Neural progenitor cell (in vitro differentiated cells): ENCODE measurements at regions not wholly inside any gene's neighbourhood (a gene's known extent, or its start where the extent isn't known, plus 50 kb on each side); places are given as distances from the start of the nearest gene placed in this dataset.
"Not testable (repeated sequence)": the region's sequence is repeated elsewhere in the genome, so short reads cannot be mapped to it uniquely, and the experiment has no call there.

ENCODE experiments used
- DNase-seq: peaks from one replicate; pipeline ENCODE4 v3.0.0-alpha.2; 2016; ENCODE audit warnings: low spot score
- H2AFZ ChIP-seq: fragments of 200-600 bp; sonication (generic); replicated peaks from 2 replicates; pipeline ENCODE4 v1.6.1; 2016; ENCODE audit warnings: antibody characterized with exemption
- H3F3A ChIP-seq: fragments of 200-600 bp; sonication (generic); 2 replicates; pipeline ENCODE4 v1.6.1; 2016; ENCODE audit warnings: antibody characterized with exemption, low read depth
- H3K27ac ChIP-seq: fragments of 200-600 bp; sonication (generic); 2 replicates; pipeline ENCODE4 v1.5.1; 2016; ENCODE audit warnings: mild to moderate bottlenecking
- H3K27me3 ChIP-seq: fragments of 200-600 bp; sonication (generic); 2 replicates; pipeline ENCODE4 v1.6.1; 2016; ENCODE audit warnings: mild to moderate bottlenecking, moderate library complexity
- H3K36me3 ChIP-seq: fragments of 200-600 bp; sonication (generic); 2 replicates; pipeline ENCODE4 v1.5.1; 2016
- H3K4me1 ChIP-seq: fragments of 200-600 bp; sonication (generic); 2 replicates; pipeline ENCODE4 v1.6.1; 2016; ENCODE audit warnings: mixed run types
- H3K4me2 ChIP-seq: fragments of 200-600 bp; sonication (generic); 2 replicates; pipeline ENCODE4 v1.6.1; 2016
- H3K4me3 ChIP-seq: fragments of 200-600 bp; sonication (generic); 2 replicates; pipeline ENCODE4 v1.5.1; 2016
- H3K79me2 ChIP-seq: fragments of 200-600 bp; sonication (generic); 2 replicates; pipeline ENCODE4 v1.6.1; 2016; ENCODE audit warnings: low read depth
- H3K9ac ChIP-seq: fragments of 200-600 bp; sonication (generic); 2 replicates; pipeline ENCODE4 v1.6.1; 2016
- H3K9me3 ChIP-seq: fragments of 200-600 bp; sonication (generic); 2 replicates; pipeline ENCODE4 v1.5.1; 2016; ENCODE audit warnings: low read depth
- H4K20me1 ChIP-seq: fragments of 200-600 bp; sonication (generic); 2 replicates; pipeline ENCODE4 v1.6.1; 2016; ENCODE audit warnings: low read depth
- H3K27ac Mint-ChIP-seq: 3 replicates; pipeline ENCODE4 v1.8.0; 2021; ENCODE audit warnings: mixed read lengths
- H3K27me3 Mint-ChIP-seq: 2 replicates; pipeline ENCODE4 v1.8.0; 2022; ENCODE audit warnings: low read depth, mild to moderate bottlenecking, inconsistent platforms, moderate library complexity, mixed read lengths; ENCODE audit not compliant: insufficient read depth
- H3K36me3 Mint-ChIP-seq: 3 replicates; pipeline ENCODE4 v1.8.0; 2021; ENCODE audit warnings: mixed read lengths
- H3K4me1 Mint-ChIP-seq: 3 replicates; pipeline ENCODE4 v1.8.0; 2021; ENCODE audit warnings: mixed read lengths
- H3K4me3 Mint-ChIP-seq: 3 replicates; pipeline ENCODE4 v1.8.0; 2021; ENCODE audit warnings: mild to moderate bottlenecking, moderate library complexity, mixed read lengths
- H3K9me3 Mint-ChIP-seq: 3 replicates; pipeline ENCODE4 v1.8.0; 2020; ENCODE audit warnings: mixed read lengths
- CTCF ChIP-seq: fragments of 200-600 bp; sonication (generic); IDR thresholded peaks from 2 replicates; pipeline ENCODE4 v1.5.1; 2017; ENCODE audit warnings: antibody characterized with exemption, mild to moderate bottlenecking
- EZH2 ChIP-seq: fragments of 200-600 bp; sonication (generic); IDR thresholded peaks from 2 replicates; pipeline ENCODE4 v1.6.1; 2017; ENCODE audit warnings: antibody characterized with exemption, mild to moderate bottlenecking, moderate library complexity
- EZH2phosphoT487 ChIP-seq: fragments of 200-600 bp; sonication (generic); IDR thresholded peaks from 2 replicates; pipeline ENCODE4 v1.6.1; 2017; ENCODE audit warnings: antibody characterized with exemption

GRCh38 chr2:131682122-131682944 lies 154.6 kb downstream of the CCDC74A start:
- Histone ChIP-seq H3K4me2 (peak overlapping the region; percentile 83), H3K9me3 (no peaks in the 10 kb centered on the region), H3K79me2 (peaks cover 12% of the 10 kb centered on the region), H3K4me3 (peak overlapping the region; percentile 67), H3K27me3 (no peaks in the 10 kb centered on the region), H3K27ac (no peak overlapping the region), H4K20me1 (no peaks in the 10 kb centered on the region), H3K9ac (no peak overlapping the region), H2AFZ (peak overlapping the region; percentile 85), H3K36me3 (no peaks in the 10 kb centered on the region), H3K4me1 (peaks cover 7% of the 10 kb centered on the region), H3F3A (no peaks in the 10 kb centered on the region)
- H3K9me3 Mint-ChIP-seq = no peaks in the 10 kb centered on the region
- H3K27me3 Mint-ChIP-seq = no peaks in the 10 kb centered on the region
- H3K36me3 Mint-ChIP-seq = peaks cover 13% of the 10 kb centered on the region
- H3K4me1 Mint-ChIP-seq = peaks cover 25% of the 10 kb centered on the region
- peak; percentile 22 for TF ChIP-seq EZH2
- TF ChIP-seq CTCF = peak; percentile 48
- TF ChIP-seq EZH2phosphoT487 = no peak
- peak; percentile 89 for DNase-seq
- peak overlapping the region; percentile 96 for H3K4me3 Mint-ChIP-seq
- peak overlapping the region; percentile 72 for H3K27ac Mint-ChIP-seq

GRCh38 chr2:131682945-131683330 lies 155.2 kb downstream of the CCDC74A start:
- not testable (repeated sequence) for H3K9ac ChIP-seq, H4K20me1 ChIP-seq, H3K27ac ChIP-seq, H3K4me1 ChIP-seq, H3F3A ChIP-seq, H3K36me3 ChIP-seq, H3K27me3 Mint-ChIP-seq, H3K9me3 Mint-ChIP-seq, H3K9me3 ChIP-seq, H3K27me3 ChIP-seq
- peak; percentile 53 for DNase-seq
- Histone ChIP-seq H2AFZ (peak overlapping the region; percentile 85), H3K79me2 (peaks cover 12% of the 10 kb centered on the region), H3K4me3 (peak overlapping the region; percentile 67), H3K4me2 (peak overlapping the region; percentile 83)
- Mint-ChIP-seq H3K4me1 (peaks cover 25% of the 10 kb centered on the region), H3K27ac (peak overlapping the region; percentile 85), H3K36me3 (peaks cover 15% of the 10 kb centered on the region), H3K4me3 (peak overlapping the region; percentile 96)

GRCh38 chr2:131684631-131685316 lies 157.1 kb downstream of the CCDC74A start:
- H3K27ac Mint-ChIP-seq, DNase-seq, H3K4me3 ChIP-seq, H3K4me1 ChIP-seq, H3K27me3 ChIP-seq, H2AFZ ChIP-seq, H3K36me3 ChIP-seq, H3K27ac ChIP-seq, H3K9me3 Mint-ChIP-seq, H3K27me3 Mint-ChIP-seq, H4K20me1 ChIP-seq, H3F3A ChIP-seq, H3K9me3 ChIP-seq, H3K9ac ChIP-seq, H3K4me2 ChIP-seq: not testable (repeated sequence)
- Mint-ChIP-seq H3K4me1 (peaks cover 25% of the 10 kb centered on the region), H3K36me3 (peaks cover 27% of the 10 kb centered on the region), H3K4me3 (peak overlapping the region; percentile 43)
- peaks cover 12% of the 10 kb centered on the region for H3K79me2 ChIP-seq

GRCh38 chr2:131686164-131686893 lies 158.6 kb downstream of the CCDC74A start:
- not testable (repeated sequence) for H2AFZ ChIP-seq, H3K27ac ChIP-seq, H3K4me1 ChIP-seq, H3K27ac Mint-ChIP-seq, H3K9ac ChIP-seq, H3F3A ChIP-seq, H3K4me3 ChIP-seq, DNase-seq, H3K9me3 Mint-ChIP-seq, H3K4me2 ChIP-seq, H3K9me3 ChIP-seq, H3K4me3 Mint-ChIP-seq, H3K27me3 ChIP-seq, H3K27me3 Mint-ChIP-seq, H4K20me1 ChIP-seq, H3K36me3 ChIP-seq
- Mint-ChIP-seq H3K36me3 (peaks cover 43% of the 10 kb centered on the region), H3K4me1 (peaks cover 18% of the 10 kb centered on the region)
- peaks cover 12% of the 10 kb centered on the region for H3K79me2 ChIP-seq

- H3K4me3 Mint-ChIP-seq, H3K27ac Mint-ChIP-seq, H3K4me3 ChIP-seq, H3K27me3 ChIP-seq, H3F3A ChIP-seq, H3K27ac ChIP-seq, H3K36me3 ChIP-seq, H3K4me1 ChIP-seq, H2AFZ ChIP-seq, H3K27me3 Mint-ChIP-seq, H4K20me1 ChIP-seq, DNase-seq, H3K9ac ChIP-seq, H3K9me3 ChIP-seq, H3K4me2 ChIP-seq: not testable (repeated sequence)
- H3K79me2 ChIP-seq = peaks cover 12% of the 10 kb centered on the region
- Mint-ChIP-seq H3K36me3 (peaks cover 48% of the 10 kb centered on the region), H3K4me1 (peaks cover 15% of the 10 kb centered on the region), H3K9me3 (peaks cover 15% of the 10 kb centered on the region)
These were observed 159.2 kb downstream of the CCDC74A start for GRCh38 chr2:131686894-131687238.

GRCh38 chr2:131689066-131689465 lies 161.4 kb downstream of the CCDC74A start:
- peaks cover 61% of the 10 kb centered on the region for H3K36me3 Mint-ChIP-seq
- not testable (repeated sequence) for H3K27me3 ChIP-seq, H3K36me3 ChIP-seq, H3K4me1 Mint-ChIP-seq, H3K27ac Mint-ChIP-seq, H3K4me2 ChIP-seq, DNase-seq, H3K9ac ChIP-seq, H3K4me1 ChIP-seq, H3K4me3 Mint-ChIP-seq, H2AFZ ChIP-seq, H3K9me3 ChIP-seq, H3F3A ChIP-seq, H3K4me3 ChIP-seq, H4K20me1 ChIP-seq, H3K27me3 Mint-ChIP-seq, H3K79me2 ChIP-seq, H3K27ac ChIP-seq
- peaks cover 22% of the 10 kb centered on the region for H3K9me3 Mint-ChIP-seq

GRCh38 chr2:131711268-131711667 lies 183.6 kb downstream of the CCDC74A start:
- H3K27me3 ChIP-seq, H3K4me2 ChIP-seq, H3K4me3 Mint-ChIP-seq, H3K9ac ChIP-seq, H3K36me3 Mint-ChIP-seq, H3K27ac Mint-ChIP-seq, H3K27me3 Mint-ChIP-seq, H3K9me3 Mint-ChIP-seq, H3K4me3 ChIP-seq, H3K27ac ChIP-seq, DNase-seq, H3K36me3 ChIP-seq, H3K9me3 ChIP-seq, H3F3A ChIP-seq, H4K20me1 ChIP-seq, H3K79me2 ChIP-seq, H3K4me1 Mint-ChIP-seq, H2AFZ ChIP-seq, H3K4me1 ChIP-seq: not testable (repeated sequence)
